ENCODE measurements at regions not wholly inside any gene's neighbourhood (a gene's known extent, or its start where the extent isn't known, plus 50 kb on each side); places are given as distances from the start of the nearest gene placed in this dataset.

GRCh38 chr3:148266341-148266740 is 431.4 kb upstream of the AGTR1 start:
- DNase-seq (no peak), ATAC-seq (no peak)
- H3K27me3 ChIP-seq = no peaks in the 10 kb centered on the region
- no peak for TF ChIP-seq POLR2A (IDR thresholded peaks at IDR 0.05)
- TF ChIP-seq, protein P1, sequence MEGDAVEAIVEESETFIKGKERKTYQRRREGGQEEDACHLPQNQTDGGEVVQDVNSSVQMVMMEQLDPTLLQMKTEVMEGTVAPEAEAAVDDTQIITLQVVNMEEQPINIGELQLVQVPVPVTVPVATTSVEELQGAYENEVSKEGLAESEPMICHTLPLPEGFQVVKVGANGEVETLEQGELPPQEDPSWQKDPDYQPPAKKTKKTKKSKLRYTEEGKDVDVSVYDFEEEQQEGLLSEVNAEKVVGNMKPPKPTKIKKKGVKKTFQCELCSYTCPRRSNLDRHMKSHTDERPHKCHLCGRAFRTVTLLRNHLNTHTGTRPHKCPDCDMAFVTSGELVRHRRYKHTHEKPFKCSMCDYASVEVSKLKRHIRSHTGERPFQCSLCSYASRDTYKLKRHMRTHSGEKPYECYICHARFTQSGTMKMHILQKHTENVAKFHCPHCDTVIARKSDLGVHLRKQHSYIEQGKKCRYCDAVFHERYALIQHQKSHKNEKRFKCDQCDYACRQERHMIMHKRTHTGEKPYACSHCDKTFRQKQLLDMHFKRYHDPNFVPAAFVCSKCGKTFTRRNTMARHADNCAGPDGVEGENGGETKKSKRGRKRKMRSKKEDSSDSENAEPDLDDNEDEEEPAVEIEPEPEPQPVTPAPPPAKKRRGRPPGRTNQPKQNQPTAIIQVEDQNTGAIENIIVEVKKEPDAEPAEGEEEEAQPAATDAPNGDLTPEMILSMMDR (IDR thresholded peaks at IDR 0.05 in 4 of 5, conservative IDR thresholded peaks at IDR 0.05 in 1 of 5) = no peak
- no peak overlapping the region for H3K27ac ChIP-seq
- no peaks in the 10 kb centered on the region for H3K4me1 ChIP-seq
- in situ Hi-C loops (cut with MboI; ENCODE audit: low sequenced_read_pairs in 4 of 4) (no loop called here), intact Hi-C loops (cut with DNase I; ENCODE audit: low total_unique reads) (no loop called here)
- no peaks in the 10 kb centered on the region for H3K9me3 ChIP-seq
- no peak overlapping the region for H3K4me3 ChIP-seq
- H3K36me3 ChIP-seq = no peaks in the 10 kb centered on the region

DNA sequence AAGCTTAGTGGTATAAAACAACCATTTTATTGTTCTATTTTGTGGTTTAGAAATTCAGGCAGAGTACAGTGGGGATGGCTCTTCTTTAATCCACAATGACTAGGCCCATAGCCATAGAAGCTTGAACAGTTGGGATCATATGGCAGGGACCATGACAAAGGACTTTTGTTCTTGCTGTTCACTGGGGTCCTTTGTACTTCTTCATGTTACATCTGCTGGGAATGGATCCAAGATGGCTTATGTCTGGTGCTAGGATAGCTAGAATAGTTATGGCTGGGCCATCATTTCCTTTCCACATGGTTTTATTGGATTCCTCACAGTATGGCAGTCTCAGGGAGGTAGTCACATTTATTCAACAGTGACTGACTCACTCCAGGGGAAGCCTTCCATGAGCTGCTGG is 427.9 kb upstream of the AGTR1 start:
- H3K27ac ChIP-seq = no peak overlapping the region
- no peak for ATAC-seq
- in situ Hi-C loops (cut with MboI; ENCODE audit: low sequenced_read_pairs in 4 of 4) = no loop called here
- intact Hi-C loops (cut with DNase I; ENCODE audit: low total_unique reads) = no loop called here
- H3K9me3 ChIP-seq = no peaks in the 10 kb centered on the region
- H3K4me1 ChIP-seq = no peaks in the 10 kb centered on the region
- no peak overlapping the region for H3K4me3 ChIP-seq
- no peaks in the 10 kb centered on the region for H3K36me3 ChIP-seq
- no peaks in the 10 kb centered on the region for H3K27me3 ChIP-seq
- no peak for DNase-seq
- no peak for TF ChIP-seq POLR2A (IDR thresholded peaks at IDR 0.05)
- TF ChIP-seq, protein P1 (IDR thresholded peaks at IDR 0.05 in 4 of 5, conservative IDR thresholded peaks at IDR 0.05 in 1 of 5) = no peak

- H3K4me3 ChIP-seq = no peak overlapping the region
- DNase-seq (no peak), ATAC-seq (no peak)
- no peak overlapping the region for H3K27ac ChIP-seq
- no peaks in the 10 kb centered on the region for H3K9me3 ChIP-seq
- no peaks in the 10 kb centered on the region for H3K36me3 ChIP-seq
- intact Hi-C loops (cut with DNase I; ENCODE audit: low total_unique reads) (no loop called here), in situ Hi-C loops (cut with MboI; ENCODE audit: low sequenced_read_pairs in 4 of 4) (no loop called here)
- H3K4me1 ChIP-seq = no peaks in the 10 kb centered on the region
- no peaks in the 10 kb centered on the region for H3K27me3 ChIP-seq
- TF ChIP-seq POLR2A (IDR thresholded peaks at IDR 0.05) = no peak
- TF ChIP-seq, protein P1 (IDR thresholded peaks at IDR 0.05 in 4 of 5, conservative IDR thresholded peaks at IDR 0.05 in 1 of 5) = no peak
Observed at GRCh38 chr3:148280623-148281242, 417.0 kb upstream of the AGTR1 start.

- H3K4me1 ChIP-seq = no peaks in the 10 kb centered on the region
- no peak overlapping the region for H3K27ac ChIP-seq
- no peaks in the 10 kb centered on the region for H3K36me3 ChIP-seq
- no peak overlapping the region for H3K4me3 ChIP-seq
- no peaks in the 10 kb centered on the region for H3K9me3 ChIP-seq
- in situ Hi-C loops (cut with MboI; ENCODE audit: low sequenced_read_pairs in 4 of 4) = no loop called here
- ATAC-seq = no peak
- TF ChIP-seq POLR2A (IDR thresholded peaks at IDR 0.05) = no peak
- TF ChIP-seq, protein P1 (IDR thresholded peaks at IDR 0.05 in 4 of 5, conservative IDR thresholded peaks at IDR 0.05 in 1 of 5) = no peak
- no peak for DNase-seq
- intact Hi-C loops (cut with DNase I; ENCODE audit: low total_unique reads) = no loop called here
- H3K27me3 ChIP-seq = no peaks in the 10 kb centered on the region
Observed at GRCh38 chr3:148289159-148289558, 408.5 kb upstream of the AGTR1 start.

DNA sequence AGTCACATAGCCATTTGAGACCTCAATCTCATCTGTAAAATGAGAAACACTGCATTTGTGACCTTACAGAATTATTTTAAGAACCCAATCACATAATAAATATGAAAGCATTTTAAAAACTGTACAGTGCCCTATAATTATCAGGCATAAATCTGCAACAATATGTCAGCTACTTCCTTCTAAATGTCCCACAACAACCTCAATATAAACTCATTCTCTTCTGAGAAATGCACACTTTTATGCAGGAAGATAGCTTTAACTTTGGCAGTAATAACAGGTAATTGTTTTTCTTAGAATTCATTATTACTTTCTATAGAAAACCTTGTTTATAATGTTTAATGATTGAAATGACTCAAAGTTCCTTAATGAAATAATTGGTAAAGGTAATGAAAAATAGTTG is 400.7 kb upstream of the AGTR1 start:
- Histone ChIP-seq H3K27ac (no peak overlapping the region), H3K9me3 (no peaks in the 10 kb centered on the region), H3K4me3 (no peak overlapping the region), H3K4me1 (no peaks in the 10 kb centered on the region), H3K36me3 (no peaks in the 10 kb centered on the region), H3K27me3 (no peaks in the 10 kb centered on the region)
- TF ChIP-seq POLR2A (IDR thresholded peaks at IDR 0.05) = no peak
- TF ChIP-seq, protein P1 (IDR thresholded peaks at IDR 0.05 in 4 of 5, conservative IDR thresholded peaks at IDR 0.05 in 1 of 5) = no peak
- intact Hi-C loops (cut with DNase I; ENCODE audit: low total_unique reads) = no loop called here
- no peak for ATAC-seq
- in situ Hi-C loops (cut with MboI; ENCODE audit: low sequenced_read_pairs in 4 of 4) = no loop called here
- DNase-seq = no peak
